NCI-H510A (cell line): ENCODE measurements at regions not wholly inside any gene's neighbourhood (a gene's known extent, or its start where the extent isn't known, plus 50 kb on each side); places are given as distances from the start of the nearest gene placed in this dataset.
"Not testable (repeated sequence)": the region's sequence is repeated elsewhere in the genome, so short reads cannot be mapped to it uniquely, and the experiment has no call there.

Source experiments
- DNase-seq: peaks from one replicate; lab custom pipeline; 2025; lab: John Stamatoyannopoulos, UW

DNA sequence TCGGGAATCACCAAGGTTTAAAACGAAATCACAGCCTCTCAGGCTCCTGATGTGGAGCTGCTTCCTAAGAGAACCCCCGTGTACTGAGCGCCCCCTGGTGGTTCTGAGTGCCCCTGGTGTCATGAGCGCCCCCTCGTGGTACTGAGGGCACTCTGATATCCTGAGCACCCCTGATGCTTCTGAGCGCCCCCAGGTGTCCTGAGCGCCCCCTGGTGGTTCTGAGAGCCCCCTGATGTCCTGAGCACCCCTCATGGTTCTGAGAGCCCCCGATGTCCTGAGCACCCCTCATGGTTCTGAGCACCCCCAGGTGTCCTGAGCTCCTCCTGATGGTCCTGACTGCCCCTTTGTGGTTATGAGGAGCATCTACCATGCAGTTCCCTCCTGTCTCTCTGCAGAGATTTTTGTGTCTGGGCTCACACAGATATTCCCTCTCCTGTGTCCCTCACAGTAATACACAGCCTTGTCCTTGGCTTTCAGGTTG, 1092.1 kb downstream of the TMEM121 start:
- DNase-seq, result not testable (repeated sequence)

DNA sequence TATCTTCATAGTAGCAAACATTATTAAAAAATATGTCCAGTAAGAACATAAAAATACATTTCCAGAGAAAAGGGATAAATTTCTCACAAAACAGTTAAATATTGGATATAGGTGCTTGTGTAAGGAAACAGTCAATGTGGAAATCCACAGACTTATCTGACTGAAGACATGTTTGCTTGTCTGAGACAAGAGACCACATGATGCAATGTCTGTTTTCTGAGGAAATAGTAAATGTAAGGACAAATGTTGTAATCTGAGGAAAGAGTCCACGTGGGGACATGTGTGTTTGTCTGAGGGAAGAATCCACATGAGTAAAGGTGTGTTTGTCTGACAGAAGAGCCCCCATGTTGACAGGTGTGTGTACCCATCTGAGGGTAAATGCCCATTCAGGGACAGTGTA, 1093.2 kb downstream of the TMEM121 start:
- no peak for DNase-seq

DNA sequence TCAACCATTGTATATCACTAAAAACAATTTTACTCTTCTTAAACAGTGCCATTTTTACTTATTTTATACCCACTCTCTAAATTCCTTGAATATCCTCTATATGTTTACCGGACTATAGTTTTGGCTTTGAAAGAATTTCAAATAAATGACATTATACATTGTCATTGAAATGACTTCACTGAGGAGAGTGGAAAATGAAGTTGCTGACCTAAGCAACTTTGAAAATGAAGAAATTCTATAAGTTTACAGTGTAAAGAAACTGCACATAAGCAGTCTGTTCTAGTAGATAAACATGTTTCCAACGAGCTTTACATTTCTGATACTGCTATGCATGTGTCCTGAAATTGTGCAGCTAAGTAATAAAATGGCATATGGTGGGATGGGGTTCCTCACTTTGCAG, 1094.0 kb downstream of the TMEM121 start:
- DNase-seq, result no peak

DNA sequence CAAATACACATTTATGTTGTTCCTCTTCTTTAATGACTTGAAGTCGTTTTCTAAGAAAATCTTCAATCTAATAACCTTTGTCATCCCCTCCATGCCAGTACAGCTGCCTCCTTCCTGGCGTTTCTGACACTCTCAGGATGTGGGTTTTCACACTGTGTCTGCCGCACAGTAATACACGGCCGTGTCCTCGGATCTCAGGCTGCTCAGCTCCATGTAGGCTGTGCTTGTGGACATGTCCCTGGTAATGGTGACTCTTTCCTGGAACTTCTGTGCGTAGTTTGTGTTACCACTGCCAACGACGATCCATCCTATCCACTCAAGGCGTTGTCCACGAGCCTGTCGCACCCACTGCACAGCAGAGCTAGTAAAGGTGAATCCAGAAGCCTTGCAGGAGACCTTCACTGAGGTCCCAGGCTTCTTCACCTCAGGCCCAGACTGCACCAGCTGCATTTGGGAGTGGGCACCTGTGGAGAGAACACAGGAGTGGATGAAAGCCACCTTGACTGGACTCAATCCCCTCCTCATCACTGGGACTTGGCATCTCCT, 1095.9 kb downstream of the TMEM121 start:
- no peak for DNase-seq

DNA sequence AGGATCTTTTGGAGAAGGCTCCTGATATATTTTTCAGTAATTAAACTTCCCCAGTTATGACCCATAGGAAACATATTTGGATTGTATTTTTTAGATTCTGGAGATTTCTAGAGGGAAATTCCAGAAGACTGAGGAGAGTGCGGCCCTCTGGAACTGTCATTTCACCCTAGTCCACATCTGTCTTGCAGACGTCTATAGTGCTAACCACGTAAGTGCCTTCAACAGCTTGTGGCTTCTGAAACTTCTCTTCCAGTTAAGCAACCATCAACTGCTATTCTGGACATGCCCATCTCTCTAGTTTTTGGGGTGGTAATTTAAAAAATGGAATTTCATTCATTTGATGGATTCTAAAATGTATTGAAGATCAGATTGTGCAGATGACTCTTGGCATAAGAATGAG, 1098.8 kb downstream of the TMEM121 start:
- DNase-seq, result no peak

DNA sequence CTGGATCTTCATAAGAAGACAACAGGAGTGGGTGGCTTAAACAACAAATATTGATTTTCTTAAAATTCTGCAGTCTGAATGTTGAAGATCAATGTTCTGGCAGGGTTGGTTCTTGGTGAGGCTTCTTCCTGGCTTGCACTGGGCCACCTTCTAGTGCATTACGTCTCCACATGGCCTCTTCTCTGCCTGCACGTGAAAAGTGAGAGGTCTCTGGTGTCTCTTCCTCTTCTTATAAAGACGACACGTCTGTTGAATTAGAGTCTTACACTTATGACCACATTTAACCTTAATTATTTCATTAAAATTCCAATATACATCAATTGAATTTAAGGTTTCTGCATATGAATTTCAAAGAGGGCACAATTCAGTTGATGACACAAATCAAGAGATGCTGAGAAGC, 1100.1 kb downstream of the TMEM121 start:
- not testable (repeated sequence) for DNase-seq

DNA sequence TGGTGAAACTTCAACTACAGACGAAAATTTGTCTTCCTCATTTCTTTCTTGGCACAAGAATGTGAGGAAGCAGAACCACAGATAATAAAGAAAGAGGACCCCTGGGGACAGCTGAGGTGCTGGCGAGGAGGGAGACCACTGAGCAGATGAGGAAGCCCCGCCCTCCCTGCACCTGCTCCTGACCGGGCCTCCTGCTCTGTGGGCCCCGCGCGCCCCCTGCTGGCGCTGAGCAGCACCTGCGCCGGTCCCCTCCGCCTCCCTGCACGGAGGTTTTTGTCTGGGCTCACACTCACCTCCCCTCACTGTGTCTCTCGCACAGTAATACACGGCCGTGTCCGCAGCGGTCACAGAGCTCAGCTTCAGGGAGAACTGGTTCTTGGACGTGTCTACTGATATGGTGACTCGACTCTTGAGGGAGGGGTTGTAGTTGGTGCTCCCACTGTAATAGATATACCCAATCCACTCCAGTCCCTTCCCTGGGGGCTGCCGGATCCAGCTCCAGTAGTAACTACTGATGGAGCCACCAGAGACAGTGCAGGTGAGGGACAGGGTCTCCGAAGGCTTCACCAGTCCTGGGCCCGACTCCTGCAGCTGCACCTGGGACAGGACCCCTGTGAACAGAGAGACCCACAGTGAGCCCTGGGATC, 1100.7 kb downstream of the TMEM121 start:
- DNase-seq, result not testable (repeated sequence)

DNA sequence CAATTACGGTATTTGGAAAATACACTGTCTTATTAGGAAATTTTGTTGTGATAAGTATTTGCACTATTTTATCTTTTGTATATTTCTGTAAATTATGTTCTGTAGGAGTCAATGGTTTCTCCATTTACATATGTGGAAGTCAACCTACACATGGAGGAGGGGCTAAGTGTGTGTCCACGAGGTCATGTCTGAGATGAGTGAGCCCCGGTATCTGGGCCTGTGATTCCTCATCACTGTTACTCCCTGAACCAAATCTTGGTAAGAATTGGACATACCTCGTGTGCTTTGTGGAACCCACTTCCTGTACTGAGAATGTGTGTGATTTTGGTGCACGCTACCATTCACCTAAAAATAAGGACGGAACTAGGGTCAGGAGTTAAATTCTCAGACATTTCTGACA, 1105.5 kb downstream of the TMEM121 start:
- no peak for DNase-seq

DNA sequence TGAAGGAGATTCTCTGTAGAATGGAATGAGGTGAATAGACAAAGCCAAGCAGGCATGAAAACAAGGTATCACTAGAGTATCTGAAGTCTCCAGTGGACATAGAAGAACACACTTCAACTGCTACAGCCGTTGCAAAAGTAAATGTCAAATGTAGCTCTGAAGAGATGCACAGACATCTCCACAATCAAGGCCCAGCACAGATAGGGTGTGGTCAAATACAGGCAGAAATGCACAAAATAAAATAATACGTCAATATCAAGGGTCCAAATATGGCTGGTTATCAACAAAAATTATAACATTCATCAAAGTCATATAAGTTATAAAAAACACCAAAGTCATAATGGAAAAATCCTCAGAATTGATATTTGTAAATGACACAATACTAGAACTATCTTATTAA, 1107.3 kb downstream of the TMEM121 start:
- DNase-seq, result no peak

DNA sequence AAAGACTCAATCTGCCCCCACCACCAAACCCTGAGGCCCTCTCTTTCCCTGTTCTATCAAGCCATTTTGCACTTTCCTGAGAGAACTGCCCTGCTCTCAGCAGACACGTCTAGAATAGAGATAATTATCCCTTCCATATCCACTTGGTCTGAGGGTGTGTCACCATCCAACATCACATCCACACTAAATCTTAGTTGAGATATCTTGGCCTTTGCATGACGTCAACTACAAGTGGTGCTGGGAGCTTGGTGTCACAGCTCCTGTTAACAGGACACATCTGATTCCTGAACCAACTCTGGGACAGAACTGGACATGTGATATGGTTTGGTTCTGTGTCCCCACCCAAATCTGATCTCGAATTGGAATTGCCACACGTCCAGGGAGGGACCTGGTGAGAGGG, 1109.2 kb downstream of the TMEM121 start:
- DNase-seq, result no peak

DNA sequence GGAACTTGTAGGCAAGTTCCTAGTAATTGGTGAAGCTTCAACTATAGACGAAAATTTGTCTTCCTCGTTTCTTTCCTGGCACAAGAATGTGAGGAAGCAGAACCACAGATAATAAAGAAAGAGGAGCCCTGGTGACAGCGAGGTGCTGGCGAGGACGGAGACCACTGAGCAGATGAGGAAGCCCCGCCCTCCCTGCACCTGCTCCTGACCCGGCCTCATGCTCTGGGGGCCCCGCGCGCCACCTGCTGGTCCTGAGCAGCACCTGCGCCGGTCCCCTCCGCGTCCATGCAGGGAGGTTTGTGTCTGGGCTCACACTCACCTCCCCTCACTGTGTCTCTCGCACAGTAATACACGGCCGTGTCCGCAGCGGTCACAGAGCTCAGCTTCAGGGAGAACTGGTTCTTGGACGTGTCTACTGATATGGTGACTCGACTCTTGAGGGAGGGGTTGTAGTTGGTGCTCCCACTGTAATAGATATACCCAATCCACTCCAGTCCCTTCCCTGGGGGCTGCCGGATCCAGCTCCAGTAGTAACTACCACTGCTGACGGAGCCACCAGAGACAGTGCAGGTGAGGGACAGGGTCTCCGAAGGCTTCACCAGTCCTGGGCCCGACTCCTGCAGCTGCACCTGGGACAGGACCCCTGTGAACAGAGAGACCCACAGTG, 1112.5 kb downstream of the TMEM121 start:
- not testable (repeated sequence) for DNase-seq

DNA sequence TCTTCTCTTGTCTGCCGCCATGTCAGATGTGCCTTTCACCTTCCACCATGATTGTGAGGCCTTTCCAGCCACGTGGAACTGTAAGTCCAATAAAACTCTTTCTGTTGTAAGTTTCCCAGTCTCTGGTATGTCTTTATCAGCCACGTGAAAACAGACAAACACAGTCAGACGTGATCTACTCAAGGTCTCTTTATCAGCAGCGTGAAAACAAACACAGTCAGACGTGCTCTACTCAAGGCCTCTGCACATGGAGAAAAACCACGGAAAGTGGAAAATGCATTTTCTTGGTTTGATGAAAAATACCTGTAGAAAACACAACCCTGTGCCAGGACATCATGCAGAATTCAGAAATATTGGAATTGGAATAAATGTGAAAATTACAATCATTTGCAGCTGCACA, 1115.7 kb downstream of the TMEM121 start:
- DNase-seq, result no peak

DNA sequence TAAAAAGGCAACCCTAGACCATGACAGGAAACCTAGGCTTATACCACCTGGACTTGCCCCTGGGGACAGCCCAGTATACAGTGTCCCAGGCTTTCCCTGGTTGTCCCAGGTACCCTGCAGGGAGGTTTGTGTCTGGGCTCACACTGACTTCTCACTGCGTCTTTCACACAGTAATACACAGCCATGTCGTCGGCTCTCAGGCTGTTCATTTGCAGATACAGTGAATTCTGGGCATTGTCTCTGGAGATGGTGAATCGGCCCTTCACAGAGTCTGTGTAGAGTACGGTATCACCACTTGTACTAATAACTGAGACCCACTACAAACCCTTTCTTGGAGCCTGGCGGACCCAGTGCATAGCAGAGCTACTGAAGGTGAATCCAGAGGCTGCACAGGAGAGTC, 1116.6 kb downstream of the TMEM121 start:
- DNase-seq, result not testable (repeated sequence)

DNA sequence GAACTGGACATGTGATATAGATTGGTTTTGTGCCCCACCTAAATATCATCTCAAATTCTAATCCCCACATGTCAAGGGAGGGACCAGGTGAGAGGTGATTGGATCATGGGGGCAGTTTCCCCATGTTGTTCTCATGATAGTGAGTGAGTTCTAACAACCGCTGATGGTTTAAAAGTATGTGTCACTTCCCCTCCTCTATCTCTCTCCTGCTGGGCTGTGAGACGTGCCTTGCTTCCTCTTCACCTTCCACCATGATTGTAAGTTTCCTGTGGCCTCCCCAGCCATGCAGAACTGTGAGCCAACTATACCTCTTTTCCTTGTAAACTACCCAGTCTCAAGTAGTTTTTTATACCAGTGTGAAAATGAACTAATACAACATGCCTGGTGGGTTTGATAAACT, 1122.5 kb downstream of the TMEM121 start:
- not testable (repeated sequence) for DNase-seq

DNA sequence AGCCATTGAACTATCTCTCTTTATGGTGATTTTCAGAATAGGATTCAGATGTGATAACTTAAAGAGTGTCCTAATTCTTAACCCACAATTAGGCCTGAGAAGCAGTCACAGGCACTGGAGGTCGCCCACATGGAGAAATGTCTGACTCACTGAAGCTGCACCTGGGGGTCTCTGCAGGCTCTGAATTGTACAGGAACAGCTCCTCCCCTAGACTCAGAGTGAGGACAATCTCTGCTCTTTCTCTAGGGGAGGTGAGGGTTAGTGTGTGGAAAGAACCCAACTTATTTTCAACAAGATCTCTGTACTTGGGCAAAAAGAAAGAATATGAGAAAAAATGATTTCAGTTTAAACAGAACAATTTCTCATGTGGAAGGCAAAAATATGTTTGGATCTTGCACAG, 1124.6 kb downstream of the TMEM121 start:
- no peak for DNase-seq

DNA sequence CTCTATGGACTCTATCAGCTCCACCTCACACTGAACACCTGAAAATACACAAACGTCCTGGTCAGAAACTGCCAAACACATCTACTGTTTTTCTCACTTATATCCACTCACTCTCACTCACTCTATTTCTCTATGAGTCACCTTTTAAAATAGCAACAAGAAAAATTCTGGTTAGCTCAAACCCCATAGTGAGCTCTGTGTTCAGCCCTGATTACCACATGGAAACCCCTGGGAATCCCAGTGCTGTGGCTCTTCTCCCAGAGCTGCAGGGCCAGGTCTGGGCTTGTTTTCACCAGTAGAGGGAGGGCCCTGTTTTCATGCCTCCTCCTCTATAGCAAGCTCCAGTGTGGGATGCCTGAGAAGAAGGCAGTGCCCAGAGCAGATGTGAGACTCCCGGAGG, 1126.1 kb downstream of the TMEM121 start:
- DNase-seq, result no peak

DNA sequence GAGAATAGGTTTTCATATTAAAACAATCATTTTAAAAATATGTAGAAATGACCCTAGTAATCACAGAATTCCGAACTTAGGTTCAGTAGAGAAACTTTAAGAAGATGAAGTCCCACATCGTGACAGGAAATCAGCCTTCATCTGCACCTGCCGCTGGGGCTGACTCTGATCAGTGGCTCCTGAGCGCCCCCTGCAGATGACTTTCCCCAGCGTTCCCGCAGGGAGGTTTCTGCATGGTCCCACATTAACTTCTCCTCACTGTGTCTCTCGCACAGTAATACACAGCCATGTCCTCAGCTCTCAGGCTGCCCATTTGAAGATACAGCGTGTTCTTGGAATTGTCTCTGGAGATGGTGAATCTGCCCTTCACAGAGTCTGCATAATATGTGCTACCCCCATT, 1131.1 kb downstream of the TMEM121 start:
- no peak for DNase-seq

DNA sequence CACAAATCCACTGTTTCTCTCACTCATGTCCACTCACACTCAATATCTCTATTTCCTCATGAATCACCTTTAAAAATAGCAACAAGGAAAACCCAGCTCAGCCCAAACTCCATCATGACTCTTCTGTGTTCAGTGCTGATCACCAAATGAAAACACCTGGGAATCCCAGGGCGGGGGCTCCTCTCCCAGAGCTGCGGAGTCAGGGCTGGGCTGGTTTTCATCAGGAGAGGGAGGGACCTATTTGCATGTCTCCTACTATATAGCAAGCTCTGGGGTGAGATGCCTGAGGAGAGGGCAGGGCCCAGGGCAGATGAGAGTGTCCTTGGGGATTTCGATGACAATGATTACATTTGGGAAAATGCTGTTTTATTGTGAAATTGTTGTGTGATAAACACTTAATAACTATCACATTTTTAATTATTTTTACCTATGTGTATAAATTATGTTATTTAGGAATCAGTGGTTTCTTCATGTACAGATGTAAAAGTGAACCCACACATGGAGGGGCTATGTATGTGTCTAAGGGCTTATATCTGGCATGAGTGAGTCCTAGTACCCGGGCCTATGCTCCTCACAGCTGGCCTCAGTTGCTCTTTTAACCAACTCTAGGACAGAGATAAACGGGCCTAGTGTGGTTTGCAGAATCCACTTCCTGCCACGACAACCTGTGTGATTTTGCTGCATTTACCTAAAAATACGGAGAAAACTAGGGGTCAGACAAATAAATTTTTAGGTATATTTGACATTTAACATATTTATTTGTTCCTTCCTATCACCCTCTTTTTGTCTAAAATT, 1131.9 kb downstream of the TMEM121 start:
- DNase-seq, result not testable (repeated sequence)

DNA sequence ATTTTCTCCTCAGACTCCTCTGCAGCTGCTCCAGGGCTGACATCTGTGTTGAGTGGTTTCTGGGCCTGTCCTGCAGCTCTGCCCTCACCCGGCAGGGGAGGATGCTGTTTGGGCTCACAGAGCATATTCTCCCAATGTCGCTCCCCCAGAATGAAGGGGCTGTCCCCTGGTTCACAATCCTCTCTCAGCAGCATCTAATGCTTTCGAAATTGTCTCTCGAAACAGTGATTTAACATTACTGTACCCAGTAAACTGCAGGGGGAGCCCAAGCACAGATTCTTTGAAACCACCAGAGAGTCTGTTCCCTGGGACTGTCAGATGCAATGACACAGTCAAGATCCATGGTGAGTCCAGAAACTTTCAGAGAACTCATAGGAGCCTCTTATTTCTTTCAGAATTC, 1135.2 kb downstream of the TMEM121 start:
- not testable (repeated sequence) for DNase-seq

DNA sequence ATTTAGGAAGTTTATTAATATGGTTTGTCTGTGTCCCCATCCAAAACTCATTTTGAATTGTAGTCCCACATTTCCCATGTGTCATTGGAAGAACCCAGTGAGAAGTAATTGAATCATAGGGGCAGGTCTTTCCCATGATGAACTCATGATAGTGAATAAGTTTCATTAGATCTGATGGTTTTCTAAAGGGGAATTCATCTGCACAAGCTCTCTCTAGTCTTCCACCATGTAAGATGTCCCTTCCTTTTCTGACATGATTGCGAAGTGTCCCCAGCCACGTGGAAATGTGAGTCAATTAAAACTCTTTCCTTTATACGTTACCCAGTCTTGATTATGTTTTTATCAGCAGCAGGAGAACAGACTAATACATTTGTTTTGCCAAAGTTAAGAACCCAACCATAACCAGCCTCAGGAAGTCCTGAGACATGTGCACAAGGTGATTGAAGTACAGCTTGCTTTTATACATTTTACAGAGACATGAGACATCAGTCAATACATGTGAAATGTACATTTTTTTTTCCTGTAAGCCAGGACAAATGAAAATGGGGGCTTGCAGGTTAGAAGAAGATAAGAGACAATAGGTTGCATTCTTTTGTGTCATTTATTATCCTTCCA, 1136.7 kb downstream of the TMEM121 start:
- DNase-seq, result no peak

DNA sequence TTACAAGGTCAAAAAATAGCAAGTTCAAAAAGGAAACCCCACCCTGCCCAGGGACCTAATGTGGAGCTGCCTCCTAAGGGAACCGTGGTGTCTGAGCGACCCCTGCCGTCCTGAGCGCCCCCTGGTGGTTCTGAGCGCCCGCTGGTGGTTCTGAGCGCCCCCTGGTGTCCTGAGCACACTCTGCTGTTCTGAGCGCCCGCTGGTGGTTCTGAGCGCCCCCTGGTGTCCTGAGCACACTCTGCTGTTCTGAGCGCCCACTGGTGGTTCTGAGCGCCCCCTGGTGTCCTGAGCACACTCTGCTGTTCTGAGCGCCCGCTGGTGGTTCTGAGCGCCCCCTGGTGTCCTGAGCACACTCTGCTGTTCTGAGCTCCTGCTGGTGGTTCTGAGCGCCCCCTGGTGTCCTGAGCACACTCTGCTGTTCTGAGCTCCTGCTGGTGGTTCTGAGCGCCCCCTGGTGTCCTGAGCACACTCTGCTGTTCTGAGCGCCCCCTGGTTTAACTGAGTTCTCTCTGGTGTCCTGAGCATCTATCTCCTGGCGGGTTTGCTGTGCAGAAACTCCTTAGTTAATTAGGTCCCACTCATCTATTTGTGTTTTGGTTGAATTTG, 1137.5 kb downstream of the TMEM121 start:
- DNase-seq, result not testable (repeated sequence)

DNA sequence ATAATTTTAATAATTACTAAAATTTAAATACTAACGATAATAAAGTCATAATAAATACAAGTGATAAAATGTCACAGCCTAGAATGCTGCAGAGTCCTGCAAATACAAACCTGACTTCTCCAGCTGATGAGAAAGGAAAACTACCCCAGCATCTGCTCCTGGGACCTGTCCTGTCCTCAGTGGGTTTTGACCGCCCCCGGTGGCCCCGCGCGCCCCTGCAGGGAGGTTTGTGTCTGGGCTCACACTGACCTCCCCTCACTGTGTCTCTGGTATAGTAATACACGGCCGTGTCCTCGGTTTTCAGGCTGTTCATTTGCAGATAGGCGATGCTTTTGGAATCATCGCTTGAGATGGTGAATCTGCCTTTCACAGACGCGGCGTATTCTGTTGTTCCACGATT, 1139.4 kb downstream of the TMEM121 start:
- DNase-seq, result no peak
